ENCODE measurements at regions not wholly inside any gene's neighbourhood (a gene's known extent, or its start where the extent isn't known, plus 50 kb on each side); places are given as distances from the start of the nearest gene placed in this dataset.

- no peak for DNase-seq
- TF ChIP-seq CTCF (IDR thresholded peaks at IDR 0.05): no peak
- ChIA-PET POLR2A (no interaction called here), CTCF (no interaction called here)
- no peaks in the 10 kb centered on the region for H3K27me3 Mint-ChIP-seq
- H3K4me3 Mint-ChIP-seq: no peak overlapping the region
- H3K4me1 Mint-ChIP-seq: no peaks in the 10 kb centered on the region
- ATAC-seq (ENCODE audit: low read depth): no peak
- H3K27ac Mint-ChIP-seq: no peak overlapping the region
- no peaks in the 10 kb centered on the region for H3K9me3 Mint-ChIP-seq
- intact Hi-C loops (cut with micrococcal nuclease): loop anchor here (10.0 kb wide), 1 partner anchor 787 kb away; no protein-coding TSS in a partner anchor
- no peaks in the 10 kb centered on the region for H3K36me3 Mint-ChIP-seq (ENCODE audit: low read depth)
These were observed 623.2 kb downstream of the CCER1 start for GRCh38 chr12:90331821-90332220.

GRCh38 chr12:90331262-90331661 lies 622.6 kb upstream of the ATP2B1 start:
- H3K36me3 Mint-ChIP-seq (ENCODE audit: low read depth): no peaks in the 10 kb centered on the region
- H3K27ac Mint-ChIP-seq: no peak overlapping the region
- CTCF ChIA-PET: no interaction called here
- no peak for ATAC-seq (ENCODE audit: low read depth)
- no peak for DNase-seq
- intact Hi-C loops (cut with micrococcal nuclease): loop anchor here (10.0 kb wide), 1 partner anchor 786 kb away; no protein-coding TSS in a partner anchor
- POLR2A ChIA-PET: no interaction called here
- no peaks in the 10 kb centered on the region for H3K9me3 Mint-ChIP-seq
- H3K4me1 Mint-ChIP-seq: no peaks in the 10 kb centered on the region
- TF ChIP-seq CTCF (IDR thresholded peaks at IDR 0.05): no peak
- H3K4me3 Mint-ChIP-seq: no peak overlapping the region
- no peaks in the 10 kb centered on the region for H3K27me3 Mint-ChIP-seq

DNA sequence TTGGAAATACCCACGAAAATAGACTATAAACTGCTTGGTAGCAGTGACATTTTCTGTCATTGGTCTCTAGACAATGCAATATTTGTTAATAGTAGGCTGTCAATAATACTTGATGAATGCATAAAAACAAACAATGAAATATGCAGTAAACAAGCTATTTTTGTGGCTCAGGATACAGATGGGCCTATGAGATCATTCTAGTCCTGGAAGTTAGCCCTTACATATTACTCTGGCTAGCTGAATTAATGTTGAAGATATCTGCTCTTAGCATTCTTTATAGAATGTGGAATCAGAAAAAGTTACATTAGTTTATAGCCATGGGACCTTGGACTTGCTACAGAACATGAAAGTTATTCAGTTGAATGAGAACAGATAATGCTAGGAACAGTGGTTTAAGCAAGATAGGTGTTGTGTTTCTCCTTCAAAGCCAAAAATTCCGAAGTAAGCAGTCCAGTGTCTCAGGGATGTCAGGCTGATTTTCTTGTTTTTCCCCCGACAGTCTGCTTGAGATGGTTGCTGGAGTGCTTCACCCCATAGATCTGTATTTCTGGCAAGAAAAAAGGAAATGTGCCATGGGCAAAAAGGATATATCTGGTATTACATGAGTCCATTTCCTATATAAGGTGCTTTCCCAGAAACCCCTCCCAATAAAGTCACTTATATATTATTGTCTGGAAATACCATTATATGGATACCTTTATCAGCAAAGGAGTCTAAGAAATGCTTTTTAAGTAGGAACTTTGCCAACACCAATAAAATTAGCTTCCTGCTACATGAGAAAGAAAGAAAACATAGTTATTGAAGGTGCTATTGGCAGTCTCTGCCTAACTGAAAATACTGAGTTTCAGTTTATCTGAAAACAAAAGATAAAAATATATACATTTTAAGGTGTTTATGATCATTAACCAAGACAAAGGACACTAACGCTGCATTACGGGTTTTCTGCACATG lies 619.4 kb upstream of the ATP2B1 start:
- no peak for ATAC-seq (ENCODE audit: low read depth)
- H3K9me3 Mint-ChIP-seq: no peaks in the 10 kb centered on the region
- no peak for DNase-seq
- no peaks in the 10 kb centered on the region for H3K4me1 Mint-ChIP-seq
- H3K27me3 Mint-ChIP-seq: no peaks in the 10 kb centered on the region
- TF ChIP-seq CTCF (IDR thresholded peaks at IDR 0.05): no peak
- no peak overlapping the region for H3K27ac Mint-ChIP-seq
- H3K4me3 Mint-ChIP-seq: no peak overlapping the region
- intact Hi-C loops (cut with micrococcal nuclease): no loop called here
- ChIA-PET POLR2A (no interaction called here), CTCF (no interaction called here)
- no peaks in the 10 kb centered on the region for H3K36me3 Mint-ChIP-seq (ENCODE audit: low read depth)

- DNase-seq: no peak
- intact Hi-C loops (cut with micrococcal nuclease): no loop called here
- Mint-ChIP-seq H3K4me1 (no peaks in the 10 kb centered on the region), H3K27me3 (peaks cover 4% of the 10 kb centered on the region), H3K4me3 (no peak overlapping the region), H3K36me3 (ENCODE audit: low read depth) (no peaks in the 10 kb centered on the region), H3K27ac (no peak overlapping the region), H3K9me3 (no peaks in the 10 kb centered on the region)
- no peak for TF ChIP-seq CTCF (IDR thresholded peaks at IDR 0.05)
- ATAC-seq (ENCODE audit: low read depth): no peak
- ChIA-PET CTCF (no interaction called here), POLR2A (no interaction called here)
These were observed 614.6 kb upstream of the ATP2B1 start for GRCh38 chr12:90323217-90323616.

DNA sequence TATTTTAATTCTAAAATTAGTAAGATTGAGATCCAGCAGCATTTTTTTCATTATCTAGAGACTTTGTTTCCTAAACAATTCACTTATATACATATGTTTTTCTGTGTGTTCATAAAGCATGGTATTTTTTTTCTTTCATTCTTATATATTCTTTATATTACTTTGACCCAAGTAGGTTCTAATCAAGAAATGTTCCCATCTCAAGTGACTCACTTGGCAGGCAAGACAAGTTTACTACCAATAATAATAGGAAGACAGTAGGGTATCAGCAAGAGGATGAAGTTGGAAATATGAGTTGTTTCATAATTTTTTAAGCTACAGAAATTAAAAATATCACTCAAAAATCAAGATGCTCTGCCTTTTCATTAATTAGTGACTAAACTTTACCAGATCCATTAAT lies 613.4 kb upstream of the ATP2B1 start:
- H3K27ac Mint-ChIP-seq: no peak overlapping the region
- H3K4me3 Mint-ChIP-seq: no peak overlapping the region
- ChIA-PET CTCF (no interaction called here), POLR2A (no interaction called here)
- H3K9me3 Mint-ChIP-seq: no peaks in the 10 kb centered on the region
- TF ChIP-seq CTCF (IDR thresholded peaks at IDR 0.05): no peak
- H3K36me3 Mint-ChIP-seq (ENCODE audit: low read depth): no peaks in the 10 kb centered on the region
- H3K4me1 Mint-ChIP-seq: no peaks in the 10 kb centered on the region
- peaks cover 4% of the 10 kb centered on the region for H3K27me3 Mint-ChIP-seq
- DNase-seq (no peak), ATAC-seq (ENCODE audit: low read depth) (no peak)
- intact Hi-C loops (cut with micrococcal nuclease): no loop called here

Measured in activated B cell treated with CpG ODN at 0.5 μM for 24 hours (primary cell).